HG03558 (cell line): ENCODE measurements at regions not wholly inside any gene's neighbourhood (a gene's known extent, or its start where the extent isn't known, plus 50 kb on each side); places are given as distances from the start of the nearest gene placed in this dataset.
"Not testable (repeated sequence)": the region's sequence is repeated elsewhere in the genome, so short reads cannot be mapped to it uniquely, and the experiment has no call there.

Experiments
- ATAC-seq: cut with Tn5 transposase; IDR thresholded peaks from one replicate; pipeline ENCODE4 v1.9.1; 2021; ENCODE audit warnings: moderate number of reproducible peaks; ENCODE audit not compliant: unreplicated experiment; ENCODE audit errors: extremely low read depth

- ATAC-seq, result no peak
Measured at GRCh38 chr7:67655168-67655567, 658.5 kb downstream of the TYW1 start.

- no peak for ATAC-seq
Measured at GRCh38 chr7:67659091-67659490, 662.5 kb downstream of the TYW1 start.

GRCh38 chr7:67662804-67663203 lies 666.2 kb downstream of the TYW1 start:
- ATAC-seq, result no peak

- no peak for ATAC-seq
Measured at GRCh38 chr7:67663644-67664043, 667.0 kb downstream of the TYW1 start.

- not testable (repeated sequence) for ATAC-seq
Measured at GRCh38 chr7:67666359-67666758, 669.7 kb downstream of the TYW1 start.

GRCh38 chr7:67671006-67671548 lies 674.4 kb downstream of the TYW1 start:
- no peak for ATAC-seq

GRCh38 chr7:67673861-67674260 lies 677.2 kb downstream of the TYW1 start:
- ATAC-seq, result no peak

- not testable (repeated sequence) for ATAC-seq
Measured at GRCh38 chr7:67674862-67675261, 678.2 kb downstream of the TYW1 start.

- ATAC-seq, result no peak
Measured at GRCh38 chr7:67675971-67676370, 679.3 kb downstream of the TYW1 start.

- no peak for ATAC-seq
Measured at GRCh38 chr7:67678419-67678818, 681.8 kb downstream of the TYW1 start.

GRCh38 chr7:67683628-67684027 lies 687.0 kb downstream of the TYW1 start:
- no peak for ATAC-seq

GRCh38 chr7:67690700-67691099 lies 694.1 kb downstream of the TYW1 start:
- no peak for ATAC-seq

- no peak for ATAC-seq
Measured at GRCh38 chr7:67692425-67692824, 695.8 kb downstream of the TYW1 start.

GRCh38 chr7:67696124-67696523 lies 699.5 kb downstream of the TYW1 start:
- no peak for ATAC-seq

GRCh38 chr7:67696878-67697277 lies 700.2 kb downstream of the TYW1 start:
- ATAC-seq, result no peak

- ATAC-seq, result no peak
Measured at GRCh38 chr7:67698354-67698753, 701.7 kb downstream of the TYW1 start.

- no peak for ATAC-seq
Measured at GRCh38 chr7:67705850-67706249, 709.2 kb downstream of the TYW1 start.

- ATAC-seq, result no peak
Measured at GRCh38 chr7:67711706-67712105, 715.1 kb downstream of the TYW1 start.

GRCh38 chr7:67713451-67714056 lies 716.9 kb downstream of the TYW1 start:
- ATAC-seq, result no peak

GRCh38 chr7:67716729-67717128 lies 720.1 kb downstream of the TYW1 start:
- ATAC-seq, result no peak

GRCh38 chr7:67723591-67723990 lies 727.0 kb downstream of the TYW1 start:
- no peak for ATAC-seq

GRCh38 chr7:67724435-67724834 lies 727.8 kb downstream of the TYW1 start:
- ATAC-seq, result no peak
